GM19043 (cell line): ENCODE measurements at regions not wholly inside any gene's neighbourhood (a gene's known extent, or its start where the extent isn't known, plus 50 kb on each side); places are given as distances from the start of the nearest gene placed in this dataset.

ENCODE experiments used
- ATAC-seq: cut with Tn5 transposase; IDR thresholded peaks from one replicate; pipeline ENCODE4 v1.9.1; 2021; ENCODE audit warnings: low read depth; ENCODE audit not compliant: unreplicated experiment

DNA sequence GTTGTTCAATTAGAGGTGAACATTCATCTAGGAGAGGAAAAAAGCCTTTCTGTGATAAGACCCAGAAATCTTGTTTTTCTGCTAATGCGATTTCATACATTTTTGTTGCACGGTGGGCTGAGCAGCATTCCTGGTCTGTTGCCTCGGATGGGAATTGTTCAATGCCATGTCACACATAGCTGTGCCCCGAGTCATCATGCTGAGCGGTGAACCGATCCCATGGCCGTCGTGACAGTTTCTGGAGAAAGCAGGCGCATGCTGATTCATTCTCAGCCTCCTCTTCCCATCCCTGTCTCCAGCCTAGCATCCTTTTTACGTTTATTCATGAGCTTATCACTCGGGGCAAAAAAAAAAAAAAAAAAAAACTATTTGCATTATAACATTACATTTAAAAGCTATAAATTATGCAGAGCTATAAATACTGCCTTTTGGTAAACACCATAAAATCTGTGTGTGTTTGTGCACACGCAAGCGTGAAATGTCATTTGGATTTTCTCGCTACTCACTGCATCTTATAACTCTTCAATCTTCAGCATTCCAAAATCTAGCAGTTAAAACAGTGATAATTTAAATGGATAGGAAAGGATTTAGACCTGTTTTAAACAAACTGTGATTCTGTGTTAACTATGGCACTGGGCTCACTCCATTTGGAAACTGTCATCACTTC is 58.9 kb upstream of the IFNGR1 start:
- no peak for ATAC-seq

DNA sequence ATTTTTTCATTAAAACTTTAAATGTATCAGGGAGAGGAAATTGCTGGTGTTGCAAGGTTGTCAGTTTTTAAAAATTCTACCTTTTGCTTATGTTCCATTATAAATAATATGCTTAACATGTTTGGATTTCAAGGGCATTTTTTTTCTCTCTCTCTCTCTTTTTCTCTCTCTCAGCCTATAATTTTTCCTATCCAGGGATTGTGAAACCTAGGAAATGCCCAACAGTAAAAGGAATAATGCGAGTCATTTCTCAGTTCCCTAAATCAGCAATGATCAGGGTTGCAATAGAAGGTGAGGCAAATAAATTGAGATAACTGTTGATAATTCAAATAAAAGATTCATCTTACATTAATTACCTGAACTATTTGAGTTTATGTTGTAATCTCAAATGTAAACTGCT is 53.2 kb upstream of the IFNGR1 start:
- ATAC-seq = no peak

- peak; percentile 59 for ATAC-seq
Measured at GRCh38 chr6:137271245-137272183, 52.3 kb upstream of the IFNGR1 start.

DNA sequence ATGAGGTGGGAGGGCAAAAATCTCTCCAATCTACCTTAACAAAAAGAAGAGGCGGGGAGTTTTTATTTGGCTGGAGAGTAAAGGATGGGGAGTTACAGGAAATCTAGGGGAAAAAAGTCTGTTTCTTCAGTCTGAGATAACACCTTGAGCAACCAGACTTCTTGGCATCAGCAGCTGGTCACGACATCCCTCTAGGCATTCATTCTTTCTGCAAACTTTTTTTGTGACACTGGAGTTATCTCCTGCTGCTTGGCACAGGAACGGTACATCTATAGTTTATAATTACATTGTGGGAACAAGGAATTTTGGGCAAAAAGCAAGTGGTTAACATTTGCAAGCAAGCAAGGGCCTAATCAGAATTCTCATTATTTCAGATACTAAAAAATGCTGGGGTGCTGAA is 50.6 kb upstream of the IFNGR1 start:
- no peak for ATAC-seq

- ATAC-seq = no peak
Measured at GRCh38 chr6:137269347-137269746, 50.2 kb upstream of the IFNGR1 start.
